ENCODE measurements at regions not wholly inside any gene's neighbourhood (a gene's known extent, or its start where the extent isn't known, plus 50 kb on each side); places are given as distances from the start of the nearest gene placed in this dataset.
"Not testable (repeated sequence)": the region's sequence is repeated elsewhere in the genome, so short reads cannot be mapped to it uniquely, and the experiment has no call there.

DNA sequence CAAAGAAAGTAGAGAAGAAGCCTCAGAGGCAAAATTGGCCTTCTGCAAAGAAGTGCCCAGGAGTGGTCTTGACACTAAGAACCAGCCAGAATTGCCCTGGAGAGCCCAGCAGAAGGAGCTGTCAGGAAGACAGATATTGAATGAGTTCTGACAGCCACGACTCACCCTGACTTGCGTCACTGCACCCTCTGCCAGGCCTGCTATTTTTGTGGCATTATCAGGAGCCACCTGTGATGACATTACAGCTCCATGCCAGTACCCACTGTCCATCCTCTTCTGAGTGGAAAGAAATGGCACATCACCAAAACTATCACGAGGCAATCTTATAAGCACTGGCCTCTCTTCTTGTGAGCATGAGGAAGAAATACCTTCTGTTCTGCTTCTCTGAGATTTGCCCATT lies 67.7 kb downstream of the SMIM20 start:
- Histone ChIP-seq H3K36me3 (no peaks in the 10 kb centered on the region), H3K27ac (no peak overlapping the region), H3K4me3 (no peak overlapping the region), H3K27me3 (no peaks in the 10 kb centered on the region), H3K4me1 (no peaks in the 10 kb centered on the region), H3K9me3 (replicated peaks) (no peaks in the 10 kb centered on the region)
- DNase-seq = no peak

DNA sequence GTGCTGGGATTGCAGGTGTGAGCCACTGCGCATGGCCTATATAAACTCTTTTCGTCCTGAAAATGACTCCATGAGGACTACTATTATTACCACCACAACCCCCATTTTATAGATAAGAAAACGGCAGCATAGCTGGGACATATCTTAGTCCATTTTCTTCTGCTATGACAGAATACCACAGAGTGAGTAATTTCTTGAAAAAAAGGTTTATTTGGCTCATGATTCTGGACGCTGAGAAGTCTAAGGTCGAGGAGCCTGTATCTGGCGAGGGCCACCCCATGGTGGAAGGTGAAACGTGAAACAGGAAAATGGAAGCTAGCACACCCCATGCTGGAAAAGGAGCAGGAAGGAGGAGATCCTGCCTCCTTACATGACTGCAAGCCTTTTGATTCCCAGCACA lies 68.9 kb downstream of the SMIM20 start:
- no peaks in the 10 kb centered on the region for H3K27me3 ChIP-seq
- H3K9me3 ChIP-seq (replicated peaks) = no peaks in the 10 kb centered on the region
- H3K27ac ChIP-seq = no peak overlapping the region
- H3K36me3 ChIP-seq = no peaks in the 10 kb centered on the region
- H3K4me1 ChIP-seq = peaks cover 2% of the 10 kb centered on the region; the same call in 1 of the 2 replicates
- H3K4me3 ChIP-seq = no peak overlapping the region
- no peak for DNase-seq

DNA sequence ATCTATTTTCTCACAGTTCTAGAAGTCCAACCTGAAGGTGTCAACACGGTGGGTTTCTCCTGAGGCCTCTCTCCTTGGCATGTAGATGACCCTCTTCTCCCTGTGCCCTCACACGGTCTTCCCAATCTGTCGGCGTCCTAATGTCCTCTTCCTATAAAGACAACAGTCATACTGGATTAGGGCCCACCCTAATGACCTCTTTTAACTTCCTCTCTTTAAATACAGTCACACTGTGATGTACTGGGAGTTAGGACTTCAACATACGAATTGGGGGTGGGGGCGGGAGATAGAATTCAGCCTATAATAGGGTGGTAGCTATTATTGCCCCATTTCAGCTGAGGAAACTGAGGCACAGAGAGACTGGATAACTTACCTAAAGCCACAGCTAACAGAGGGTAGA lies 70.2 kb downstream of the SMIM20 start:
- Histone ChIP-seq H3K36me3 (no peaks in the 10 kb centered on the region), H3K27me3 (no peaks in the 10 kb centered on the region), H3K27ac (no peak overlapping the region), H3K9me3 (replicated peaks) (no peaks in the 10 kb centered on the region), H3K4me1 (peaks cover 2% of the 10 kb centered on the region; the same call in 1 of the 2 replicates), H3K4me3 (no peak overlapping the region)
- no peak for DNase-seq

DNA sequence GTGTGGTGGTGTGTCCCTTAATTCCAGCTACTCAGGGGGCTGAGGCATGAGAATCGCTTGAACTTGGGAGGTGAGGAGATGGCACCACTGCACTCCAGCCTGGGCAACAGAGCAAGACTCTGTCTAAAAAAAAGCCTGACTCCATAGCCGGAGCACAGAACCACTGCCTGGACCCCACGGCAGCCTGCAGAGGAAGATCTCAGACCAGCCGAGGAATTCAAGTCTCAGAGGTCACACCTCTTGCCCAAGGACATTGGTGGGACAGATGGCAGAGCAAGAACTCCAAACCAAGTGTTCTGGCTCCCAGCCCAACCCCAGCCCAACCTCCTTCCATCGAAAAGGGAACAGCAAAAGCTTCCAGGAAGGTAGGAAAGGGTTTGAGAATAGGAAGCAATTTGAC lies 70.8 kb downstream of the SMIM20 start:
- Histone ChIP-seq H3K4me1 (peaks cover 2% of the 10 kb centered on the region; the same call in 1 of the 2 replicates), H3K27me3 (no peaks in the 10 kb centered on the region), H3K9me3 (replicated peaks) (no peaks in the 10 kb centered on the region), H3K36me3 (no peaks in the 10 kb centered on the region), H3K27ac (no peak overlapping the region), H3K4me3 (no peak overlapping the region)
- no peak for DNase-seq

DNA sequence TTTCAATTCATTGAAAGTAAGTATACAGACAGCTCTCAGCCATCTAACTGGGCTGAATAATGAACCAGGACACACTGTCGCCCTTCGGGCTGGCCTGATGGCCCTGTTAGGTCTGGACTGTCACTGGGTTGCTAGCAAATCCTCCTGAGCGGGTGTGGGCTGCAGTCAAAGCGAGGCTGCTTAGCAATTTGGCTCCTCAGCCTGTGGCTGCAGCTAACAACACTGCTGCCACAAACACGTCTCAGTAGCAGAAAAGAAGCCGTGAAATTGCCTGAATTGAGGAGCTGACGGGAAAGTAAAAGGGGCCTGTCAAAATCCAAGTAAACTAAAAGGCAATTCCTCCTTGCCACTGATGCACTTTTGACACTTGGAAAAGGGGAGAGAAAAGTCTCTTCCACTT lies 72.8 kb downstream of the SMIM20 start:
- Histone ChIP-seq H3K4me3 (no peak overlapping the region), H3K27ac (no peak overlapping the region), H3K27me3 (no peaks in the 10 kb centered on the region), H3K36me3 (no peaks in the 10 kb centered on the region), H3K9me3 (replicated peaks) (no peaks in the 10 kb centered on the region), H3K4me1 (peaks cover 2% of the 10 kb centered on the region; the same call in 1 of the 2 replicates)
- DNase-seq = no peak

DNA sequence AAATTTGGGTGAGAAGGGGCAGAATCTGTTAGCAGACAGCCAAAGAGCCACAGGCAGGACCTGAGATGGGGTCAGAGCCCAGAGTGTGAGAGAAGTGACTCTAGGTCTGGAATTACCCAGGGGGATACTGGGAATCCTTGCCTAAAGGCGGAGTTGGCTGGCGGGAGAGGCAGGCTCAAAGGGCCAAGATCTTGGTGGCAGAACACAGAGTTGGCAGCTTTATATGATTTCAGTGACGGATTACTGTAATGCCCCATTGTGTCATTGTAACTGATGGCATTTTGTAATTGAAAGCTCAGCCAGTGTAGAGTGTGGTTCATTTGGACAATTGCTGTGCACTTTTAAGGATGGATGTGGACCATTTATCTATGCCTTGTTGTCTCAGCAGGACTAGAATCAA lies 77.3 kb downstream of the SMIM20 start:
- peaks cover 20% of the 10 kb centered on the region for H3K4me1 ChIP-seq
- DNase-seq = no peak
- H3K36me3 ChIP-seq = no peaks in the 10 kb centered on the region
- H3K27ac ChIP-seq = no peak overlapping the region
- H3K4me3 ChIP-seq = no peak overlapping the region
- no peaks in the 10 kb centered on the region for H3K27me3 ChIP-seq
- H3K9me3 ChIP-seq (replicated peaks) = no peaks in the 10 kb centered on the region

DNA sequence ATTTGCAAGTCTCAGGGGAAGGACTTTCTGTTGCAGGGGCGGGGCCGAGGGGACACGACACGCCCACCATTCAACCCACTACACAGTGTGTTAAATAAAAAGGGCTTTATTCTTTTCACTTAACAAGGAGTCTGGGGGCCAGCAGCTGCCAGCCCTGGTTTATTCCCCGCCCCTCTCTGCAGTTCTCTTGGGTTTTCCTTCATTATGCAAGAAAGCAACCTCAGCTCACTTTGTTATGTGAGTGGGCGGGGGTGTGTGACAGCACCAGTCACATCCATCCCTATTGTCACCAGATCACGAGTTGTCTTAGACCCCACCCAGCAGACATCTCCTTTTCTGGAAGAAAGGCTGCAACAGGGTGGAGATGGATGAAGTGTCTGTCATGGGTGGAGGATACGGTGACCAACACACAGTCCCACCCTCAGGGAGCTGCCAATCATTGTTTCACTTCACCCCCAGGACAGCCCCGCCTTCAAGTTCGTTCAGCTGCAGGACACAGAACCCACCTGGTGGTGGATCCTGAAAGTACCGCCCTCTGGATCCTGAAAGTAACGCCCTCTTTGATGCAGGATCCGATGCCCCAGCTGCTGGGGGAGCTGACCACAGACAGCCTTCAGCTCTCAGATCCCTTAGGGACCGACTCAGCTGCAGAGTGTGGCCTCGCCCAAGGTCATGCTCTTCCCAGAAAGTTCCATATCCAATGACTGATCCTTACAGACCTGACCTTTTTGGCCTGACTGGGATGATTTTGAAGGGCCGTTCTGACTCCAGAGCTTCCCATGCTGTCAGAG lies 79.6 kb downstream of the SMIM20 start:
- Histone ChIP-seq H3K27me3 (no peaks in the 10 kb centered on the region), H3K4me3 (no peak overlapping the region), H3K27ac (peak overlapping the region; percentile 8; the same call in 1 of the 2 replicates), H3K36me3 (no peaks in the 10 kb centered on the region), H3K4me1 (peaks cover 18% of the 10 kb centered on the region), H3K9me3 (replicated peaks) (no peaks in the 10 kb centered on the region)
- DNase-seq = peak; percentile 85 to 89

DNA sequence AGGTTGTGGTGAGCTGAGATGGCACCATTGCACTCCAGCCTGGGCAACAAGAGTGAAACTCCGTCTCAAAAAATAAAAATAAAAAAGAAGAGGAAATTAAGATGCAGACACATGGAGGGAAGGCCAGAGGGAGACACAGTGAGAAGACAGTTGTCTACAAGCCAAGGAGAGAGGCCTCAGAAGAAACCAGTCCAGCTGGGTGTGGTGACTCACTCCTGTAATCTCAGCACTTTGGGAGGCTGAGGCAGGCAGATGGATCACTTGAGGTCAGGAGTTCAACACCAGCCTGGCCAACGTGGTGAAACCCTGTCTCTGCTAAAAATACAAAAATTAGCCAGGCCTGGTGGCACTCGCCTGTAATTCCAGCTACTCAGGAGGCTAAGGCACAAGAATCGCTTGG lies 80.6 kb downstream of the SMIM20 start:
- peak in 1 of 2 experiments; percentile 34 for DNase-seq
- H3K4me3 ChIP-seq; H3K27me3 ChIP-seq; H3K9me3 ChIP-seq (replicated peaks); H3K36me3 ChIP-seq: not testable (repeated sequence)
- peak overlapping the region; percentile 8; the same call in 1 of the 2 replicates for H3K27ac ChIP-seq
- peaks cover 18% of the 10 kb centered on the region for H3K4me1 ChIP-seq

DNA sequence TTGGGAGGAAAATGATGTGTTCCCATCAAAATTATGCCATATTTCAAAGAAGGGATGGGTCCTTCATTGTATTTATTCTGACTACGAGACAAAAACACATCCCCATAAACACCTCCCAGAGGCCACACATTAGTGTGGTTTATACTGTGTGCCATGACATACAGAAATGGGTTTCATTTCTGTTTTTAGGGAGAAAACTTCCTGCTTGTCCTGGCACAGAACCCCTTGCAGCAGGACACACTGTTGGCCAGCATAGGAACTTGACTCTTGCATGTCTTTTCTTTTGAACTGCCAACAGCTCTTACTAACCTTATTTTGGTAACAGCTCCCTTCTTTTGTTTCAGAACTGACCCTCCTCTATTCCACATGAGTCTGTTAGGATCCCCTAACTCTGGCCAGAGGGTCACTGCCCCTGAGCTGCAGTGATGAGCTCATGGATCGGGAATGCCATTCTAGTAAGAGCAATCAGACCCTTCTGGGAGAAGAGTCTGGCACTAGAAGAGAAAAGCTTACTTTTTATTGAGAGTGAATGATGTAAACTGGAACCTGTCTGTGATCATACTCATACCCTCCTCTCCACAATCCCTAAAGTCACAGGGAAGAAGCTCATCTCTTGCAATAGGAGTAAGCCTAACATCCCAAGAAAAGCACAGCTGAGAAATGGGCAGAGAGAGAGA lies 86.4 kb downstream of the SMIM20 start:
- Histone ChIP-seq H3K36me3 (no peaks in the 10 kb centered on the region), H3K4me3 (no peak overlapping the region), H3K9me3 (replicated peaks) (no peaks in the 10 kb centered on the region), H3K4me1 (peaks cover 6% of the 10 kb centered on the region; the same call in 1 of the 2 replicates), H3K27ac (no peak overlapping the region), H3K27me3 (no peaks in the 10 kb centered on the region)
- DNase-seq = no peak

DNA sequence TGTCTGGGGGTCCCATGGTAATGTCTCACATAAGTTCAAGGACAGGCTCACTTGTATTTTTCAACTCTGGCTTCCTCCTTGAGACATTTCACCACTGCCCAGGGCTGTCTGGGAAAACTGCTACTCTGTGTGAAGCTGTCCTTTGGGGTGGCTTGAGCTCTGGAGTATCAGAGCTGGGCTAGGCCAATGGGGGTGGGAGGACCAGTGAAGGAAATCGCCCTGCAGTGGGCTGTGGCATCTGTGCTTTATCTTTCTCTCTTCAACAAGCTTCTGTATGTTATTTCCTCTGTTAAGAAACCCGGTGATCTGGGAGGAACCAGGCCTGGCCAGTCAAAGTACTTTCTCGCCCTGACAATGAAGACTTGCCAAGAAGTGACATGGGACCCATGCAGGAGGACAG lies 87.4 kb downstream of the SMIM20 start:
- no peak overlapping the region for H3K27ac ChIP-seq
- H3K4me1 ChIP-seq = peaks cover 6% of the 10 kb centered on the region; the same call in 1 of the 2 replicates
- no peaks in the 10 kb centered on the region for H3K36me3 ChIP-seq
- no peak for DNase-seq
- no peaks in the 10 kb centered on the region for H3K9me3 ChIP-seq (replicated peaks)
- no peak overlapping the region for H3K4me3 ChIP-seq
- no peaks in the 10 kb centered on the region for H3K27me3 ChIP-seq

DNA sequence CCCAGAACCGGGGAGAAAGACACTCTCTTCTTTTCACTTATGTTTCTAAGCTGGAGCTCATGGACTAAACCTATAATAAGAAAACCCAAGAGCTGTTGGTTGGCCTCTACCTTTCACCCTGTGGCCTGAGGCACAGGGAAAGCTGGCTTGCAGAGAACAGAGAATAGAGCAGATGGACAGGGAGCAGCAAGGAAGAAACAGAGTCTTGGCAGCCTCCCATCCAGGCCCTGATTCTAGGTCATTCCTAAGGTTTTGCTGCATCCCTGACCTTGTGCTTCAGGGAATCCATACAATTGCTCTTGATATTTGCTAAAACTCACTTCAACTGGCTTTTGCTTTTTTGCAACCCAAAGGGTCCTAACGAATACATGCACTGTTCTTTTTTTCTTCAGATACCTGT lies 87.8 kb downstream of the SMIM20 start:
- no peak for DNase-seq
- Histone ChIP-seq H3K27ac (no peak overlapping the region), H3K36me3 (no peaks in the 10 kb centered on the region), H3K4me3 (no peak overlapping the region), H3K27me3 (no peaks in the 10 kb centered on the region), H3K4me1 (peaks cover 6% of the 10 kb centered on the region; the same call in 1 of the 2 replicates), H3K9me3 (replicated peaks) (no peaks in the 10 kb centered on the region)

DNA sequence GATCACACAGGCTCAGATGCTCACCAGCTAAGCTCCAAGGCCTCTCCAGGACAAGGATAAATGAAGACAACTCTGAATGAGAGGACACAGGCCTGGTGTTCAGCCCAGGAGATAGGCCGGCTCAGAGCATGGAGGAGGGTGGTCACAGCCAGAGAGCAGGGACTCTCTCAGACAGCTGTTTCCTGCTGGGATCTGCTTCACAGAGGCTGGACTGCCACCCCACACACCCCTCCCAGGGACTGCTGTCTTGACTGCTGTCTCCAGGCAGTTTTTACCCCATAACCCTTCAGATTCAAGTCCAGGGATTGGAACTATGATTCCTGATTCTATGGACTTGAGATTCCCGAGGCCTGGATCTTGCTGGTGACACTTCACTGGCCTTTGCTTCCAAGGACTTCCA lies 89.0 kb downstream of the SMIM20 start:
- Histone ChIP-seq H3K27ac (no peak overlapping the region), H3K4me3 (no peak overlapping the region), H3K36me3 (no peaks in the 10 kb centered on the region), H3K27me3 (no peaks in the 10 kb centered on the region), H3K4me1 (peaks cover 6% of the 10 kb centered on the region; the same call in 1 of the 2 replicates), H3K9me3 (replicated peaks) (peaks cover 5% of the 10 kb centered on the region; the same call in 1 of the 2 replicates)
- DNase-seq = peak in 1 of 2 experiments; percentile 23

DNA sequence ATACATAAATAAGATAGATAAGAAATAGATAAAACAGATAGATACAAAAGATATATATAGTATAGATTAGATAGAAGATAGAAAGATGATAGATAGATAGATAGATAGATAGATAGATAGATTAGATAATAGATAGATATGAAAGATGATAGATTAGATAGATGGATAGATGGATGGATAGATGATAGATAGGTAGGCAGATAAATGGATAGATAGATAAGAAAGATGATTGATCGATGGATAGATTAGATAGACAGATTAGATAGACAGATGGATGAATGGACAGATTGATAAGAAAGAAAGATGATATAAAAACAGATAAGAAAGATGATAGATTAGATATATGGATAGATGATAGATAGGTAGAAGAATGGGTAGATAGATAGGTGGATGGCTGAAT lies 90.3 kb downstream of the SMIM20 start:
- DNase-seq = no peak
- H3K9me3 ChIP-seq (replicated peaks) = peaks cover 12% of the 10 kb centered on the region
- no peaks in the 10 kb centered on the region for H3K27me3 ChIP-seq
- no peak overlapping the region for H3K27ac ChIP-seq
- H3K4me3 ChIP-seq = no peak overlapping the region
- no peaks in the 10 kb centered on the region for H3K36me3 ChIP-seq
- peaks cover 6% of the 10 kb centered on the region; the same call in 1 of the 2 replicates for H3K4me1 ChIP-seq

DNA sequence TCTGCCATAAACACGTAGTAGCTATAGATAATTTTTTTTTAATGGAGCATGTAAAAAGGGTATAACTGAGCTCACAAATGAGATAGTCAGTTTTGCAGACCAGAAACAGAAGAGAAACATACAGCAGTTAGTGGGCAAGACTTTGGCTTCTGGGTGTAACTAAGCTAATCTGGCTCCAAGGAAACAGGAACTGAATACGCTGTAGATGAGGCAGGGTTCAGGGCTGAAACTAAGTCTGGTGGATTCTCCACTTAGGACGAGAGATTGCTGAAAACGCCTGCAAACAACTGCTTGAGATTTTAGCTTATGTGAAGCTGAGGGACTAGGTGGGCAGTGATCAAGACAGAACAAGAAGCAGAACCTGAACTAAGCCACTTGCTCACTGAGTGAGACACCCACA lies 91.7 kb downstream of the SMIM20 start:
- Histone ChIP-seq H3K9me3 (replicated peaks) (peaks cover 12% of the 10 kb centered on the region), H3K27me3 (no peaks in the 10 kb centered on the region), H3K4me3 (no peak overlapping the region), H3K36me3 (no peaks in the 10 kb centered on the region), H3K27ac (no peak overlapping the region), H3K4me1 (peaks cover 3% of the 10 kb centered on the region; the same call in 1 of the 2 replicates)
- DNase-seq = no peak

DNA sequence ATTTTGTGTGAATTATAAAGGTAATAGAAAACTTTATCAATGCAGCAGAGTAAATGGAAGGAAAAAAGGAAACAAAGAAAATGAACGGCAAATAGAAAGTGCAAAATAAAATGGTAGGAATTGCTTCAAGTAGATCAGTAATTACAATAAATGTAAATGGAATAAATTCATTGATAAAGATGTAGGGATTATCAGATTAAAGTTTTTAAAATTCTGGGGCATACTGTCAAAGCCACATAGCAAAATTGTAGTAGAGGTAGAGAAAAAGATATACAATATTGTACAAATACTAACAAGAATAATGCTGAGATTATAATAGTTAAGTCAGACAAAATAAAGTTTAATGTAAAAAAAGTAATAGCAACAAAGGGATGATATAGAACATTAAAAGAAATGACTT lies 94.7 kb downstream of the SMIM20 start:
- Histone ChIP-seq H3K36me3 (no peaks in the 10 kb centered on the region), H3K4me1 (no peaks in the 10 kb centered on the region), H3K27me3 (no peaks in the 10 kb centered on the region), H3K27ac (no peak overlapping the region), H3K4me3 (no peak overlapping the region), H3K9me3 (replicated peaks) (peaks cover 12% of the 10 kb centered on the region)
- DNase-seq = no peak
